HG02623 (cell line): ENCODE measurements at regions not wholly inside any gene's neighbourhood (a gene's known extent, or its start where the extent isn't known, plus 50 kb on each side); places are given as distances from the start of the nearest gene placed in this dataset.
"Not testable (repeated sequence)": the region's sequence is repeated elsewhere in the genome, so short reads cannot be mapped to it uniquely, and the experiment has no call there.

Experiments
- ATAC-seq: cut with Tn5 transposase; IDR thresholded peaks from one replicate; pipeline ENCODE4 v1.9.1; 2021; ENCODE audit warnings: moderate library complexity; ENCODE audit not compliant: unreplicated experiment

GRCh38 chr7:150169943-150170490, 153.1 kb upstream of the LRRC61 start:
- ATAC-seq = not testable (repeated sequence)

GRCh38 chr7:150183602-150184001, 139.6 kb upstream of the LRRC61 start:
- not testable (repeated sequence) for ATAC-seq

GRCh38 chr7:150189963-150190362, 133.2 kb upstream of the LRRC61 start:
- ATAC-seq = peak; percentile 89

GRCh38 chr7:150192541-150192940, 130.6 kb upstream of the LRRC61 start:
- ATAC-seq = not testable (repeated sequence)

- not testable (repeated sequence) for ATAC-seq
These were observed 129.3 kb upstream of the LRRC61 start for GRCh38 chr7:150193866-150194265.
